GM10266 (cell line): ENCODE measurements at regions not wholly inside any gene's neighbourhood (a gene's known extent, or its start where the extent isn't known, plus 50 kb on each side); places are given as distances from the start of the nearest gene placed in this dataset.

Source experiments
- DNase-seq: peaks from one replicate; pipeline ENCODE4 v3.0.0; 2012; ENCODE audit errors: extremely low spot score
- CTCF ChIP-seq: IDR thresholded peaks from 2 replicates; pipeline ENCODE4 v1.5.1; 2012; ENCODE audit warnings: mild to moderate bottlenecking, low read depth; ENCODE audit not compliant: control insufficient read depth, insufficient read depth; ENCODE audit errors: missing control alignments

DNA sequence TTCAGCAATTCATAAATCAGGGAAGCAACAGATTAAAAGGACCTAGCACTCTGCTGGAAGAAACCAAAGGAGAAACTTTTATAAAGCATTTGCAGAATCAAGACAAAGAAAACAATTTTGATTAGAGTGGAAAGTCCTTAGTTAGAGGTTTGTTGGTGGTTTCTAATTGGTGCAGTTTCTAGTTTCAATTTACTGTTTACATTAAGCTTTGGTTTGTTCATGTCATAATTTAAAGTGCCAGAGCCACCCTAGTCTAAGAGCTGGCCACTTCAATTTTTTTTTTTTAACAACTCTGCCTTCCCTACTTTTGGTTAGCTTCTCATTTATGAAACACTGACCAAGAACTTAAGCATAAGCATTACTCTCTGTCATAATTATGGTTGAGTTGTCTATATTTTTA lies 1428.2 kb upstream of the GBE1 start:
- DNase-seq = no peak
- TF ChIP-seq CTCF = no peak

GRCh38 chr3:83169473-83169872 lies 1408.0 kb upstream of the GBE1 start:
- no peak for TF ChIP-seq CTCF
- no peak for DNase-seq

- no peak for DNase-seq
- TF ChIP-seq CTCF = no peak
Measured at GRCh38 chr3:83150896-83151295, 1389.5 kb upstream of the GBE1 start.

- no peak for TF ChIP-seq CTCF
Measured at GRCh38 chr3:83140983-83141382, 1379.5 kb upstream of the GBE1 start.

GRCh38 chr3:83131236-83131635 lies 1369.8 kb upstream of the GBE1 start:
- no peak for TF ChIP-seq CTCF
- DNase-seq = no peak

More at GRCh38 chr3:83140983-83141382, 1379.5 kb upstream of the GBE1 start:
- DNase-seq = no peak

- DNase-seq = no peak
- TF ChIP-seq CTCF = no peak
Measured at GRCh38 chr3:83122774-83123350, 1361.4 kb upstream of the GBE1 start.

- no peak for TF ChIP-seq CTCF
- DNase-seq = no peak
Measured at GRCh38 chr3:83093222-83093572, 1331.8 kb upstream of the GBE1 start.
